ENCODE measurements at regions not wholly inside any gene's neighbourhood (a gene's known extent, or its start where the extent isn't known, plus 50 kb on each side); places are given as distances from the start of the nearest gene placed in this dataset.

- no peak for DNase-seq (ENCODE audit: low read depth, low spot score)
These were observed 732.7 kb upstream of the TENM4 start for GRCh38 chr11:80173371-80174136.

DNA sequence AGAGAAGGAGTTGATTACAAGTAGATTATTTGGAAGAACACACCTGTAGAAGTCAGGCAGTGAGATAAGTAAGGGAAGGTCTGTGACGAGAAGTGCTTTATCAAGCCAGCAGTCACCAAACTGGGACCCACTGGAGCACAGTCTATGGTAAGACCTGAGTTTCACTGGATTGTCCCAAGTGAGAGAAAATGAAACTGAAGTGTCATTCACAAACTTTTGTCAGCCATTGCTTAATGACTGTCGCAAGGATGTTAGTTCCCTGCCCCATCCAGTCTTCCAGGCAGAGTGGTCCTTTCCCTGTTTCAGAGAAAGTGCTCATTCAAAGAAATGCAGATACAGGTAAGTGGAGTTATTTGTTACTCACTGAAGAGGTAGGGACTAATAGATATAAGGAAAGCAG is 728.0 kb upstream of the TENM4 start:
- no peak for DNase-seq (ENCODE audit: low read depth, low spot score)

DNA sequence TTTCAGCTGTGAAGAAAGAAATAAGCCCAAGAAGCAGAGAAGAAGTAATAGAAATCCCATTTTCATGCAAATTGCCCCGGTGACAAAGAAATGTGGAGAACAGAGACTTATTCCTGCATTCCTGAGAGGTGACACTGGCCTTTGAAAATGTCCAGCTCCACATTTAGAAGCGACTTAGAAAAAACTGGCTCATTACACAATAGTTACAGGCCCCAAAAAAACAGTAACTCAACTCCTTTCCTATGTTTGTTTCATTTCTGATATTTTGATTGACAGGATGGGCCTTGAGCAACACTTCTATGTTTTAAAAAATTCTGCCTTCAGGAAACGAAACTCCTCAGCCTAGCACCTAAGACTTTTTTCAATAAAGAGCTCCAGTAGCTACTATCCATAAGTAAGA is 726.9 kb upstream of the TENM4 start:
- no peak for DNase-seq (ENCODE audit: low read depth, low spot score)

- DNase-seq (ENCODE audit: low read depth, low spot score) = no peak
These were observed 724.9 kb upstream of the TENM4 start for GRCh38 chr11:80165744-80166143.

DNA sequence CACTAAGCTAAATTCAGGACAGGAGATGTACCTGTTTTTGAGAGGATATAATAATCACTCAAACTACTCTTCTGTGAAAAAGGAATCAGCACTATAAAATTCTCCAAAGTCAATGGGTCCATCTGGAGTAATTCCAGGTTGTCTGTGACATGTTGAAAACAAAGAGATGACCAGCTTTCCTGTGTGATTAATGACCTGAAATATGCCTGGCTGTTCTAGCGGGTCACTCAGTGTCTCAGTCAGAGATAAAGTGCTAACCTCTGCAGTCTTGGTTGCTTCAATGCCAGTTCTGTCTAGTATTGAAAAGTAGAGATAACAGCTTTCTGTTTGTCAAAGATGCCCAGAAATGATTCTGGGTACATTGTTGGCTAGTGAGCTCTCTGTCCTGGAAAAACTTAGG is 722.6 kb upstream of the TENM4 start:
- DNase-seq (ENCODE audit: low read depth, low spot score) = no peak

DNA sequence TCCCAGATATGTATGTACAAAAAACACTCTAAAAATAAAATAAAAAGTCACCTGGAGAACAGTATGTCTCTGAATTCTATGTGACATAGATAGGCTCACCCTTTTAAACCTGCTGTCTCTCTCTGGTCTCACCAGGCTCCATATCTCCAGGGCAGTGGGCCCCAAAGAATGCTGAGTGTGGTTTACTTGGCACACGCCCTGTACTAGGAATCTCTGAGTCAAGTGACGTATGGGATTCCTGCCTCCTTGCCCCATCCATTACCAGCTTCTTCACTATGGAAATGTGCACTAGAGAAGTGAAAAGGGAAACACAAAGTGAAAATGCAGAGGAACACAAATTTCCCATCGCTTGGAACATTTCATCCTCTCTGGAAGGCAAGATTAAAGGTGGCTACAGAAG is 722.2 kb upstream of the TENM4 start:
- DNase-seq (ENCODE audit: low read depth, low spot score) = no peak

- no peak for DNase-seq (ENCODE audit: low read depth, low spot score)
These were observed 721.6 kb upstream of the TENM4 start for GRCh38 chr11:80162387-80162786.

DNA sequence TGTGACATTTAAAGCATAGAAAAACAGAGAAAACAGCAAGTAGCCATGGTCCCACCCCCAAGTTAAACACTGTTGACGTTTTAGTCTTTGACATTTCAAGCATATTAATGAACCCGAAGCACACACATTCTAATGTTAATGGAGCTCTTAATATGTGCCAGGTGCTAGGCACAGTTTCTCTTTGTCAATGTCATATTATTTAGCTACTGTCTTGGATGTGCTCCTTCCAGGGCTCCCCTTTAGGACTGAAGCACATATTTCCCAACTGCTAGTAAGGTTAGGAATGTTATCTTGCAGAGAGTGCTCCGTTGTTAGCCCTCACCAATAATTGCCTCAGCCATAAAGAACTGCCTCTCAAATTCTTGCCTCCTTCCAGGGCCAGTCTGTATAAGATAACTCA is 716.6 kb upstream of the TENM4 start:
- no peak for DNase-seq (ENCODE audit: low read depth, low spot score)

DNA sequence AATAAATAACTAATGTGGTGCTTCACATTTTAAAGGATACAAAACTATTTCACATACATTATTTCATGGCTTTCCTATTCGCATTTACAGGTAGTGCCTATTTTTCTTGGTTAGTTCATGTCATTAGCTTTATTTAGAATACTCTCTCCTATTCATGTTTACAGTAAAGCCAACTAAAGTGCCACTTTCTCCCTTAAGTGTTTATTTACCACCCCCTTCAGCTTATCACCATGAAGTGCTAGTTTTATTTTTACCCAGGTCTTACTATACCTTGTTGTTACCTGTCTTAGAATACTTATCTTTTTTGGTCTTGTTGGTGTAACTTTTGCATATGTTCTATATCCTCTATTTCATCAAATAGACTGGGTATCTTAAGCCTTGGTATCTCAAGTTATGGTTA is 715.2 kb upstream of the TENM4 start:
- DNase-seq (ENCODE audit: low read depth, low spot score) = no peak

- DNase-seq (ENCODE audit: low read depth, low spot score) = peak; percentile 4
These were observed 714.7 kb upstream of the TENM4 start for GRCh38 chr11:80155412-80156017.

DNA sequence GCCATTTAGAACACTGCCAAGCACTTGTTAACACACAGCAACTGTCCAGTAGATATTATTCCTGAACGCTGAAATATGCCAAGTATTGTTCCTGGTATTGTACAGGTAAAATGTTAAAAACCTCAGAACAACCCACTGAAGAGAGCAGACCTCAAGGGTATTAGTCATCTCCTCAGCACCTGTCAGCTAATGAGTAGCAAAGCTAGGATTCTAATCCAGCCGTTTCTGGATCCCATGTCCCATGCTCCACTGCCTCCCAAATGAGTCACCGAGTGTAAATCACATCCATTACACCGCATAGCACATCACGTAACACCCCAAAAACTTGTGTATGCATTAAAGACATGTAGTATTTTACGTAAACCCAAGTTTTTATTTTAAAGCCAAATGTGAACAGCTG is 705.4 kb upstream of the TENM4 start:
- no peak for DNase-seq (ENCODE audit: low read depth, low spot score)

GRCh38 chr11:80144897-80145594 is 704.2 kb upstream of the TENM4 start:
- no peak for DNase-seq (ENCODE audit: low read depth, low spot score)

- no peak for DNase-seq (ENCODE audit: low read depth, low spot score)
These were observed 696.2 kb upstream of the TENM4 start for GRCh38 chr11:80136991-80137390.

DNA sequence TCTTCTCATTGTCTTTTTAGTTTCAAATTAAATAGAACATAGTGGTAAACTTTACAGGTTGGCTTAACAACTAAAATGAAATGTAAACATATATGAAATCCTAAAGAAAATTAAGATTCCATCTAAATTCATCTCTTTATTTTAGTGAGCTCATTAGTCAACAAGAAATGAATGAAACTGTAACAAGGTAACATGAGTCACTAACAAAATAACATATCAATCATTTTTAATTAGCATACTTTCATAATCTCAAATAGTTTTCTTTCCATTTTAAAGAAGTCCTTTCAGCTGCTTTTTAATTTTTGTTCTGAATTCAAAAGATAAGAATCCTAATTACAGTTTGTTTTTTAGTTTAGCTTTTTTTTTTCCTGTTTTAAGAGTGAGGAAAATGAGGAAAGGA is 688.6 kb upstream of the TENM4 start:
- DNase-seq (ENCODE audit: low read depth, low spot score) = no peak

DNA sequence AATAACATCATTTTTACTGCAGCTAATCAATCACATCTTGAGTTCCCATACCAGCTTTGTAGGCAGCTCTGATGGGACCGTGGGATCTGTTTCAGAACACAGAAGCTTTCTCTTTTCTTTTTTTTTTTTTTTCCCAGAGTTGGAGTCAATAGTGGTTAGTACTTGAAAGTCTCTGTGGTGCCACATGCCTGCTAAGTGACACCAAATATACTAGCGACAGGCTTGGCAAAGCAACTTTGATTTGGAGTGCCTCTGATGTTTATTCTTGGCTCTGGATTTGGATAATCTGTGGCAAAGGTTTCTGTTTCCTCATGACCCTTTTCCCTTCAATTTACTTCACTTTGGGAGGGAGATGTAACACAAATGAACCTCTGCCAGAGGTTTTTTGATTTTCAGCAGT is 681.4 kb upstream of the TENM4 start:
- no peak for DNase-seq (ENCODE audit: low read depth, low spot score)

DNA sequence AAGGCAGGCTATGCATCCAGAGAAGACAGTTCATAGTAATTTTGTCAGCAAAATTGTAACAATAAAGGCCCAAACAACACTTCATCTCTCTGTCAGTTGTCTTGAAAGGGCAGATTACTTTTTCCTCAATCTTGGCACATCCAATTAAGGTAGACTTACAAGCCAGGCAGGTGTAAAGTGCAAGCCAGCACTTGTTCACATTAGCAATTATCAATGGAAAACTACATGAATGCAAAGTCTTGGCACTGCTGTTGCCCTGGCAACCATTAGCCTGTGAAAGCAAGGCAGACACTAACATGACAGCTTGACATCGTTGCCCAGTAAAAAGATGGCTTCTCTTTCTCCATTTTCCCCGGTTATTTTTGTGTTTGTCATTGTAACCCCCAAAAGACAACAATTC is 677.2 kb upstream of the TENM4 start:
- DNase-seq (ENCODE audit: low read depth, low spot score) = no peak

GRCh38 chr11:80116796-80117195 is 676.0 kb upstream of the TENM4 start:
- DNase-seq (ENCODE audit: low read depth, low spot score) = no peak

DNA sequence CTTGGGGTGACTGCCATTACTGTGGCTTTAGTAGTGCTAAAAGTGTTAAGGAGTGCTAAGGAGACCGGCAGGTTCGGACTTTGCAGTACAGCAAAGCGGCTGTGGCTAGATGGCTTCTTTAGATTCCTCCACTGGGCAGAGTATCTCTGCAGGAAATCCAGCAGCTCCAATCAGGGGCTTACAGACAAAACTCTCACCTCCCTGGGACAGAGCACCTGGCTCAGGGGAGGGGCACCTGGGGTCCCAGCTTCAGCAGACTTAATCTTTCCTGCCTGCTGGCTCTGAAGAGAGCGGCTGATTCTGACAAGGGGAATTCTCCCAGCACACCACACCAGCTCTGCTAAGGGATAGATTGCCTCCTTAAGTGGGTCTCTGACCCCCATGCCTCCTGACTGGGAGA is 668.8 kb upstream of the TENM4 start:
- DNase-seq (ENCODE audit: low read depth, low spot score) = no peak

- DNase-seq (ENCODE audit: low read depth, low spot score) = no peak
These were observed 668.2 kb upstream of the TENM4 start for GRCh38 chr11:80109031-80109430.

GRCh38 chr11:80107415-80107814 is 666.6 kb upstream of the TENM4 start:
- DNase-seq (ENCODE audit: low read depth, low spot score) = no peak

DNA sequence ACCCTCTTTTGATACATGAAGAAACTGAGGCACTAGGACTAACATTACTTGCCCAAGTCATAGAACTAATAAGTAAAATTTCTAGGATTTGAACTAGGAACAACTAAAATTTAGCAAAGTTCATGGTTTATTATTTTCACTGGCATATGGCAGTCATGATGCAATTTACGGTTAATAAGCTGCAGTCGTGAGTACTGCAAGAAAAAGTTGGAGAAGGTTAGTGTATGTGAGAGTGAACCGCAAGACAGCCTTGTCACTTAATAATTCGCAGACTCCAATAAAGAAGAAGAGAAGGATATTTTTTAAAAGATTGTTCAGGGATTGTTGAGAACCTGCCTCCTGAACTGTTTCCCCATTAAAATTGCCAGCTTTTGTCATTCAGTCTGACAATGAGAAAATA is 663.4 kb upstream of the TENM4 start:
- no peak for DNase-seq (ENCODE audit: low read depth, low spot score)

DNA sequence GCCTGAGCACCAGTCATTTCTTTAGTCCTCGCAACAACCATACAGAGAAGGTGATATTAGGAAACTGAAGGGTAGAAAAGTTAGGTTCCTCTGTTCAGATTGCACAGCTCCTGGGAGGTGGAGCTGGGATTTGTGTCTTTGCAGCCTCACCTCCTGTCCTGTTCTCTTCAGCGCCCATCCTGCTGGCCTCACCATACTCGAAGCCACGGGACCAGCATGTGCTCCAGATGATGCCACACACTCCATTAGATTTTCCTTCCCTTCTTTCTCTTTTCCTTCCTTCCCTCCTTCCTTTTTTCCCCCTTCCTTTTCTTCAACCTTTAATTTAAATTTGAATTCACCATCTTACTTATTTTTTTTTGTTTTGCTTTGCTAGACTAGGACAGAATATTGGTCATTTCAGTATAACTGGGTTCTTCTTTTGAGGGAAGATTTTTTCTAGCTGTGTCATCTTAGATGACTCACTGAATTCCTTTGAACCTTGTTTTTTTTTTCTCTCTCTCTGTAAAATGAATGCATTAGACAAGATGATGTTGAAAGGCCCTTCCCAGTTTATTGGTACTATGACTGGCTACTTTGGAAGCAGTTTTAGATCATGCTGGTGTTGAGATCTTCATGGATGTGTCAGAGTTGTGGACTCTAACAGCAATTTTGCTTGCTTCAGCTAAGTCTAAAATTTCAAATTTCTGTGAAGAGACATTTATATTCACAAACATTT is 662.5 kb upstream of the TENM4 start:
- DNase-seq (ENCODE audit: low read depth, low spot score) = peak; percentile 41

Measured in smooth muscle cell of the brain vasculature (primary cell).